Retinal pigment epithelial cell (primary cell): ENCODE measurements at regions not wholly inside any gene's neighbourhood (a gene's known extent, or its start where the extent isn't known, plus 50 kb on each side); places are given as distances from the start of the nearest gene placed in this dataset.

Experiments
- DNase-seq: peaks from one replicate; pipeline ENCODE4 v3.0.0-alpha.2; 2010; ENCODE audit warnings: low read depth
- H3K4me3 ChIP-seq: 2 replicates; pipeline ENCODE4 v1.5.1; 2011; ENCODE audit warnings: mild to moderate bottlenecking, low read length, control low read depth, moderate library complexity
- CTCF ChIP-seq: conservative IDR thresholded peaks from 2 replicates; pipeline ENCODE4 v1.5.1; 2011; ENCODE audit warnings: low read depth, low read length, control low read depth, inconsistent platforms

GRCh38 chr6:74638412-74638811 lies 567.4 kb downstream of the COL12A1 start:
- DNase-seq, result no peak
- no peak overlapping the region for H3K4me3 ChIP-seq
- no peak for TF ChIP-seq CTCF

GRCh38 chr6:74632196-74632875 lies 573.5 kb downstream of the COL12A1 start:
- DNase-seq, result no peak
- no peak overlapping the region for H3K4me3 ChIP-seq
- no peak for TF ChIP-seq CTCF

- no peak for DNase-seq
- H3K4me3 ChIP-seq, result no peak overlapping the region
- TF ChIP-seq CTCF, result no peak
These were observed 574.3 kb downstream of the COL12A1 start for GRCh38 chr6:74631564-74631963.

GRCh38 chr6:74626288-74626687 lies 579.6 kb downstream of the COL12A1 start:
- no peak for DNase-seq
- TF ChIP-seq CTCF, result no peak
- H3K4me3 ChIP-seq, result no peak overlapping the region

GRCh38 chr6:74623027-74623426 lies 582.8 kb downstream of the COL12A1 start:
- no peak for TF ChIP-seq CTCF
- H3K4me3 ChIP-seq, result no peak overlapping the region
- no peak for DNase-seq

- TF ChIP-seq CTCF, result no peak
These were observed 594.6 kb downstream of the COL12A1 start for GRCh38 chr6:74611220-74611619.

GRCh38 chr6:74610352-74610751 lies 595.5 kb downstream of the COL12A1 start:
- DNase-seq, result no peak
- no peak overlapping the region for H3K4me3 ChIP-seq
- TF ChIP-seq CTCF, result no peak

More at GRCh38 chr6:74611220-74611619, 594.6 kb downstream of the COL12A1 start:
- H3K4me3 ChIP-seq, result no peak overlapping the region
- DNase-seq, result no peak
